HFFc6 (cell line): ENCODE measurements at regions not wholly inside any gene's neighbourhood (a gene's known extent, or its start where the extent isn't known, plus 50 kb on each side); places are given as distances from the start of the nearest gene placed in this dataset.

Source experiments
- DNase-seq: peaks from one replicate; pipeline ENCODE4 v3.0.0-alpha.2; 2018
- H3K27ac Mint-ChIP-seq: 2 replicates; pipeline ENCODE4 v1.8.0; 2020; ENCODE audit warnings: mild to moderate bottlenecking, mixed read lengths
- H3K27me3 Mint-ChIP-seq: 2 replicates; pipeline ENCODE4 v1.8.0; 2021; ENCODE audit warnings: mild to moderate bottlenecking, moderate library complexity, mixed read lengths; ENCODE audit not compliant: insufficient read depth
- H3K36me3 Mint-ChIP-seq: 2 replicates; pipeline ENCODE4 v1.8.0; 2021; ENCODE audit warnings: low read depth, mixed read lengths
- H3K4me1 Mint-ChIP-seq: 2 replicates; pipeline ENCODE4 v1.8.0; 2020; ENCODE audit warnings: low read depth, mixed read lengths
- H3K4me3 Mint-ChIP-seq: 2 replicates; pipeline ENCODE4 v1.8.0; 2020; ENCODE audit warnings: mild to moderate bottlenecking, moderate library complexity, mixed read lengths
- H3K9me3 Mint-ChIP-seq: 2 replicates; pipeline ENCODE4 v1.8.0; 2020; ENCODE audit warnings: mild to moderate bottlenecking, mixed read lengths
- TF ChIP-seq, protein P1 (sequence below): fragments of 200-600 bp; sonication (generic); IDR thresholded peaks from 2 replicates; pipeline ENCODE4 v1.5.0; 2021; ENCODE audit warnings: antibody characterized with exemption, mild to moderate bottlenecking

- no peak overlapping the region for H3K27ac Mint-ChIP-seq
- no peak overlapping the region for H3K4me3 Mint-ChIP-seq
- peaks cover 2% of the 10 kb centered on the region for H3K36me3 Mint-ChIP-seq
- no peaks in the 10 kb centered on the region; the same call in none of the 2 replicates for H3K27me3 Mint-ChIP-seq
- no peak for DNase-seq
- peaks cover 50% of the 10 kb centered on the region for H3K9me3 Mint-ChIP-seq
- no peaks in the 10 kb centered on the region for H3K4me1 Mint-ChIP-seq
- TF ChIP-seq, protein P1, sequence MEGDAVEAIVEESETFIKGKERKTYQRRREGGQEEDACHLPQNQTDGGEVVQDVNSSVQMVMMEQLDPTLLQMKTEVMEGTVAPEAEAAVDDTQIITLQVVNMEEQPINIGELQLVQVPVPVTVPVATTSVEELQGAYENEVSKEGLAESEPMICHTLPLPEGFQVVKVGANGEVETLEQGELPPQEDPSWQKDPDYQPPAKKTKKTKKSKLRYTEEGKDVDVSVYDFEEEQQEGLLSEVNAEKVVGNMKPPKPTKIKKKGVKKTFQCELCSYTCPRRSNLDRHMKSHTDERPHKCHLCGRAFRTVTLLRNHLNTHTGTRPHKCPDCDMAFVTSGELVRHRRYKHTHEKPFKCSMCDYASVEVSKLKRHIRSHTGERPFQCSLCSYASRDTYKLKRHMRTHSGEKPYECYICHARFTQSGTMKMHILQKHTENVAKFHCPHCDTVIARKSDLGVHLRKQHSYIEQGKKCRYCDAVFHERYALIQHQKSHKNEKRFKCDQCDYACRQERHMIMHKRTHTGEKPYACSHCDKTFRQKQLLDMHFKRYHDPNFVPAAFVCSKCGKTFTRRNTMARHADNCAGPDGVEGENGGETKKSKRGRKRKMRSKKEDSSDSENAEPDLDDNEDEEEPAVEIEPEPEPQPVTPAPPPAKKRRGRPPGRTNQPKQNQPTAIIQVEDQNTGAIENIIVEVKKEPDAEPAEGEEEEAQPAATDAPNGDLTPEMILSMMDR, result no peak
Measured at GRCh38 chr5:2257326-2258244, 374.9 kb upstream of the IRX4 start.

DNA sequence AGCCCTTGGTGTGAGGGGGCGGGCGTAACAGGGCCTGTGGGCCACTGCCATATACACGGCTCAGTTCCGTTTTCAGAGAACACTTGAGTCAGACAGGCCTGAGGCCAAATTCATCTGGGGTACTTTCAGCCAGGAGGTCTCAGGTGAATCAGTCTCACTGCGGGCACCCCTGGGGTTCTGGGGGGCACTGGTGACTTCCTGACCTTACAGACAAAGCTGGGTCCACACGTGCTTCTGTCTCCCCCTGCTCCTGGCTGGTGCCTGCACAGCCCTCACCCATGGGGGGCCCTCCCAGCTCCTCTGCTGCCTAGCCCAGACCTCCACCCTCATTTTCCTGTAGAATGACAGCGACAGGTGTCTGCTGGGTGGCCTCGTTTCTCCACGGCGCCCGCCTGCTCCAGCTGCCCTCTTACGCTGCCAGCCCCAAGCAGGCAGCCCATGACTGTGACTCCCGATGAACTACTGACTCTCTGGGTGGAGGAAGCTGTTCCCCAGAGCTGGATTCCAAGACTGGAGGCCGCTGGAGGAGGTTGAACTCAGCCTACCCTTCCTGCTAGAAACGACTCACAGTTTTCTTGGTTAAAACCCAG is 374.1 kb upstream of the IRX4 start:
- H3K9me3 Mint-ChIP-seq, result peaks cover 49% of the 10 kb centered on the region

DNA sequence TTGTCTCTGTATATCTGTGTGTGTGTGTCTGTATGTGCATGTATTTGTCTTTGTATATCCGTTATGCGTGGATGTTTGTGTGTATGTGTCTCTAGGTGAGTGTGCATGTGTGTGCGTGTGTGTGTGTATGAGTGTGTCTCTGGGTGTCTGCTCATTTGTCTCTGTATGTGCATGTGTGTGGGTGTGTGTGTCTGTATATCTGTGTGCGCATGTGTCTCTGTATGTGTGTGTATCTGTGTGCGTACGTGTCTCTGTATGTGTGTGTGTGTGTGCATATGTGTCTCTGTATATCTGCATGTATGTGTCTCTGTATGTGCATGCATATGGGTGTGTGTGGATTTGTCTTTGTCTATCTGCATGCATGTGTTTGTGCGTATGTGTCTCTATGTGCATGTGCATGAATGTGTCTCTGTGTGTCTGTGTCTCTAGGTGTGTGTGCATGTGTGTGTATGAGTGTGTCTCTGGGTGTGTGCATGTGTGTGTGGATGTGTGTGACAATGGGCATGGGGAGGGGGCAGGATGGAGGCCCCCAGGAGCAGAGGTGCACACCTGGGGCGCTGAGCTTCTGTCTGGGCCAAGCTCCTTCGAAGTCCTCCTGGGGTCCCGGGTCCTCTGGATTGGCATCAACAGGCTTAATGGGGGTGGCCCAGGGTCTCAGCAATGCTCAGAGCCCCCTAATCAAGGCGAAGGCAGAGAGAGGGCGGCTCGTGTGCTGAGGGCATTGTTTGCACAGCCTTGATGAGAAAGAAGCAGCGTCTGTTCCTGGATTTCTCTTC is 373.4 kb upstream of the IRX4 start:
- no peak overlapping the region for H3K4me3 Mint-ChIP-seq
- H3K27me3 Mint-ChIP-seq, result no peaks in the 10 kb centered on the region; the same call in 1 of the 2 replicates
- peaks cover 5% of the 10 kb centered on the region for H3K36me3 Mint-ChIP-seq
- TF ChIP-seq, protein P1, result no peak
- H3K9me3 Mint-ChIP-seq, result peaks cover 49% of the 10 kb centered on the region
- H3K27ac Mint-ChIP-seq, result no peak overlapping the region
- H3K4me1 Mint-ChIP-seq, result no peaks in the 10 kb centered on the region
- no peak for DNase-seq

More for the DNA sequence above, 374.1 kb upstream of the IRX4 start:
- TF ChIP-seq, protein P1, result no peak
- H3K4me3 Mint-ChIP-seq, result no peak overlapping the region
- H3K27ac Mint-ChIP-seq, result no peak overlapping the region
- peaks cover 5% of the 10 kb centered on the region for H3K36me3 Mint-ChIP-seq
- no peak for DNase-seq
- no peaks in the 10 kb centered on the region for H3K4me1 Mint-ChIP-seq
- H3K27me3 Mint-ChIP-seq, result no peaks in the 10 kb centered on the region; the same call in 1 of the 2 replicates

- no peak for DNase-seq
- no peak overlapping the region for H3K4me3 Mint-ChIP-seq
- H3K27ac Mint-ChIP-seq, result no peak overlapping the region
- H3K36me3 Mint-ChIP-seq, result peaks cover 5% of the 10 kb centered on the region
- H3K4me1 Mint-ChIP-seq, result no peaks in the 10 kb centered on the region
- TF ChIP-seq, protein P1, result no peak
- peaks cover 52% of the 10 kb centered on the region for H3K9me3 Mint-ChIP-seq
- H3K27me3 Mint-ChIP-seq, result no peaks in the 10 kb centered on the region
Measured at GRCh38 chr5:2254880-2255750, 372.4 kb upstream of the IRX4 start.

DNA sequence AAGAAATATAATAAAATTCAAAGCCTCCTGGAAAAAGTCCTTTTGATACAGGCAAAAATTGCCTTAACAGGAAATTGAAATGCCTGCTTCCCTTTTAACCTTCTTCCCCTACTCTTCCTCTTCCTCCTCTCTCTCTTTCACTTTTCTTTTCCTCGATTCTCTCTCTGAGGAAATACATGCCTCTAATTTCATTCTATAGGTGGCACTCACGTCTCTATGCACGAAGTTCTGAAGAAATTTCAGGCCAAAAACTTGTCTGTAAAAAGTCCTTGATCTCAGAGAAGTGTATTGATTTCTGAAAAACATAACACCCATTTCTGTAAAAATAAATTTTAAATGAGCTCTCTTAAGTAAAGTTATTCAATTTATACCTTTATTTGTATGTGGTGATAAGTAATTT is 371.7 kb upstream of the IRX4 start:
- Mint-ChIP-seq H3K4me1 (no peaks in the 10 kb centered on the region), H3K27ac (no peak overlapping the region), H3K36me3 (peaks cover 5% of the 10 kb centered on the region), H3K9me3 (peaks cover 52% of the 10 kb centered on the region), H3K4me3 (no peak overlapping the region), H3K27me3 (no peaks in the 10 kb centered on the region)
- TF ChIP-seq, protein P1, result no peak
- no peak for DNase-seq
